HEK293T (cell line): ENCODE measurements at regions not wholly inside any gene's neighbourhood (a gene's known extent, or its start where the extent isn't known, plus 50 kb on each side); places are given as distances from the start of the nearest gene placed in this dataset.

Experiments used
- ARNT ChIP-seq: fragments of 450-650 bp; IDR thresholded peaks from 2 replicates; pipeline ENCODE4 v1.6.1; 2017; ENCODE audit warnings: mild to moderate bottlenecking
- CTBP1 ChIP-seq: fragments of 450-650 bp; IDR thresholded peaks from 2 replicates; pipeline ENCODE4 v1.6.1; 2016; ENCODE audit warnings: borderline replicate concordance
- PKNOX1 ChIP-seq: fragments of 450-650 bp; IDR thresholded peaks from 2 replicates; pipeline ENCODE4 v1.6.1; 2016
- TARDBP ChIP-seq: fragments of 450-650 bp; IDR thresholded peaks from 2 replicates; pipeline ENCODE4 v1.6.1; 2016

GRCh38 chr13:85405316-85405897 lies 393.8 kb downstream of the SLITRK6 start:
- TF ChIP-seq ARNT (no peak), PKNOX1 (no peak), CTBP1 (no peak), TARDBP (no peak)
